ENCODE measurements at regions not wholly inside any gene's neighbourhood (a gene's known extent, or its start where the extent isn't known, plus 50 kb on each side); places are given as distances from the start of the nearest gene placed in this dataset.

DNA sequence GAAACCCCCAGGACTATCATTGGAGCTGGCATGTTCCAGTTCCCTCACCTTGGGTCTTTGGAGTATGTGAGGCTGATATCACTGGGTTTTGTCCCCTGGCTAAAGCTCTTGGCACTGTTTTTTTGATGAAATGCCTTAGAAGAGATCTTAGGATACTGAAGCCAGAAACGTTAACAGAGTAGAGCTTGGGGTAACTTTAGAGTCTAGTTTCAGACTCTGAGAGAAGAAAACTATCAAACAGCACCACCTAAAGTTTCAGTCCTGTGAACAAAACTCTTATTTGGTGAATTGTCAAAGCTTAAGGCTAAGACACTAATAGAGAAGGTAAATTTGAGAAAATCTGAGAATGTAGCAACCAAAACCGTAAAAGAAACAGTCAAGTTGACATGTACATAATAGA, 111.7 kb upstream of the PUM3 start:
- TF ChIP-seq CTCF (IDR thresholded peaks at IDR 0.05) (no peak), POLR2A (IDR thresholded peaks at IDR 0.05) (no peak), POLR2AphosphoS5 (IDR thresholded peaks at IDR 0.05) (no peak)
